ENCODE measurements at regions not wholly inside any gene's neighbourhood (a gene's known extent, or its start where the extent isn't known, plus 50 kb on each side); places are given as distances from the start of the nearest gene placed in this dataset.

DNA sequence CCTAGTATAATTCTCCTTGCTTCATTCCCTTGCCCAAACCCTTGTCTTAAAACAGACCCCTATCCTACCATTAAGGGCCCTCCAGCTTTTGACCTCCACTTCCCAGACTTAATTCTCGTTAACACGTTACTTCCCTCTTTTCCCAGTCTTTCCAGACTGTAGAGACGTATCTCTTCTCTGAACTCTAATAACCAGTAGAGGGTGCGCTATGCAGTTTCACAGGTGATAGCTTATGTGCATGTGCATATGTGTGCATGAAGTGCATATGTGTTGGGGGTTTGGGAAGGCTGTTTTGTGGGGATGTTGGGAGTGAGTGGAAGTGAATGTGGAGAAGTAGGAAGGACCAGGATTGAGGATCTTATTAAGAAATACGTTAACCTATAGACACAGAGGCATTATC lies 78.1 kb upstream of the CCDC190 start:
- TF ChIP-seq POLR2AphosphoS5 (IDR thresholded peaks at IDR 0.05; ENCODE audit: borderline replicate concordance, low read depth, low read length) = no peak
- TF ChIP-seq FOXP2 (optimal IDR thresholded peaks at IDR 0.05; ENCODE audit: control extremely low read depth, extremely low read length, insufficient read depth) = no peak
- TF ChIP-seq EZH2 (IDR thresholded peaks at IDR 0.05) = no peak
- no peak for DNase-seq (ENCODE audit: low read depth, low spot score)

GRCh38 chr1:162937716-162938395 lies 76.9 kb upstream of the CCDC190 start:
- Histone ChIP-seq H3K4me3 (no peak overlapping the region), H3K27ac (no peak overlapping the region), H3K36me3 (ENCODE audit: insufficient read depth, low read length) (no peaks in the 10 kb centered on the region), H3K9me3 (ENCODE audit: low read depth, low read length) (no peaks in the 10 kb centered on the region), H3K9ac (ENCODE audit: insufficient read length) (no peak overlapping the region)
- DNase-seq (ENCODE audit: low read depth, low spot score) = no peak
- no peak for TF ChIP-seq EZH2 (IDR thresholded peaks at IDR 0.05)
- no peak for TF ChIP-seq FOXP2 (optimal IDR thresholded peaks at IDR 0.05; ENCODE audit: control extremely low read depth, extremely low read length, insufficient read depth)
- TF ChIP-seq POLR2AphosphoS5 (IDR thresholded peaks at IDR 0.05; ENCODE audit: borderline replicate concordance, low read depth, low read length) = no peak

More for the DNA sequence above, 78.1 kb upstream of the CCDC190 start:
- no peaks in the 10 kb centered on the region for H3K36me3 ChIP-seq (ENCODE audit: insufficient read depth, low read length)
- no peaks in the 10 kb centered on the region for H3K9me3 ChIP-seq (ENCODE audit: low read depth, low read length)
- no peak overlapping the region for H3K27ac ChIP-seq
- H3K4me3 ChIP-seq = no peak overlapping the region
- H3K9ac ChIP-seq (ENCODE audit: insufficient read length) = no peak overlapping the region

GRCh38 chr1:162930976-162931560 lies 70.1 kb upstream of the CCDC190 start:
- H3K27ac ChIP-seq = no peak overlapping the region
- TF ChIP-seq EZH2 (IDR thresholded peaks at IDR 0.05) (no peak), FOXP2 (optimal IDR thresholded peaks at IDR 0.05; ENCODE audit: control extremely low read depth, extremely low read length, insufficient read depth) (no peak), POLR2AphosphoS5 (IDR thresholded peaks at IDR 0.05; ENCODE audit: borderline replicate concordance, low read depth, low read length) (no peak)
- H3K4me3 ChIP-seq = no peak overlapping the region
- no peak for DNase-seq (ENCODE audit: low read depth, low spot score)
- H3K9ac ChIP-seq (ENCODE audit: insufficient read length) = no peak overlapping the region
- no peaks in the 10 kb centered on the region for H3K9me3 ChIP-seq (ENCODE audit: low read depth, low read length)
- H3K36me3 ChIP-seq (ENCODE audit: insufficient read depth, low read length) = no peaks in the 10 kb centered on the region

- Histone ChIP-seq H3K36me3 (ENCODE audit: insufficient read depth, low read length) (no peaks in the 10 kb centered on the region), H3K9me3 (ENCODE audit: low read depth, low read length) (no peaks in the 10 kb centered on the region), H3K27ac (no peak overlapping the region), H3K4me3 (no peak overlapping the region), H3K9ac (ENCODE audit: insufficient read length) (no peak overlapping the region)
- no peak for DNase-seq (ENCODE audit: low read depth, low spot score)
- TF ChIP-seq POLR2AphosphoS5 (IDR thresholded peaks at IDR 0.05; ENCODE audit: borderline replicate concordance, low read depth, low read length) (no peak), EZH2 (IDR thresholded peaks at IDR 0.05) (no peak), FOXP2 (optimal IDR thresholded peaks at IDR 0.05; ENCODE audit: control extremely low read depth, extremely low read length, insufficient read depth) (no peak)
These were observed 69.6 kb upstream of the CCDC190 start for GRCh38 chr1:162930532-162930931.

GRCh38 chr1:162929177-162929576 lies 68.2 kb upstream of the CCDC190 start:
- no peak overlapping the region for H3K27ac ChIP-seq
- no peak for DNase-seq (ENCODE audit: low read depth, low spot score)
- TF ChIP-seq FOXP2 (optimal IDR thresholded peaks at IDR 0.05; ENCODE audit: control extremely low read depth, extremely low read length, insufficient read depth) (no peak), EZH2 (IDR thresholded peaks at IDR 0.05) (no peak), POLR2AphosphoS5 (IDR thresholded peaks at IDR 0.05; ENCODE audit: borderline replicate concordance, low read depth, low read length) (no peak)
- no peaks in the 10 kb centered on the region for H3K9me3 ChIP-seq (ENCODE audit: low read depth, low read length)
- no peak overlapping the region for H3K4me3 ChIP-seq
- H3K36me3 ChIP-seq (ENCODE audit: insufficient read depth, low read length) = no peaks in the 10 kb centered on the region
- no peak overlapping the region for H3K9ac ChIP-seq (ENCODE audit: insufficient read length)

GRCh38 chr1:162928141-162928540 lies 67.2 kb upstream of the CCDC190 start:
- Histone ChIP-seq H3K9me3 (ENCODE audit: low read depth, low read length) (no peaks in the 10 kb centered on the region), H3K27ac (no peak overlapping the region), H3K36me3 (ENCODE audit: insufficient read depth, low read length) (no peaks in the 10 kb centered on the region), H3K4me3 (no peak overlapping the region), H3K9ac (ENCODE audit: insufficient read length) (no peak overlapping the region)
- TF ChIP-seq POLR2AphosphoS5 (IDR thresholded peaks at IDR 0.05; ENCODE audit: borderline replicate concordance, low read depth, low read length) = no peak
- TF ChIP-seq FOXP2 (optimal IDR thresholded peaks at IDR 0.05; ENCODE audit: control extremely low read depth, extremely low read length, insufficient read depth) = no peak
- TF ChIP-seq EZH2 (IDR thresholded peaks at IDR 0.05) = no peak
- no peak for DNase-seq (ENCODE audit: low read depth, low spot score)

- DNase-seq (ENCODE audit: low read depth, low spot score) = no peak
- TF ChIP-seq FOXP2 (optimal IDR thresholded peaks at IDR 0.05; ENCODE audit: control extremely low read depth, extremely low read length, insufficient read depth) = no peak
- TF ChIP-seq POLR2AphosphoS5 (IDR thresholded peaks at IDR 0.05; ENCODE audit: borderline replicate concordance, low read depth, low read length) = no peak
- TF ChIP-seq EZH2 (IDR thresholded peaks at IDR 0.05) = no peak
- Histone ChIP-seq H3K27ac (no peak overlapping the region), H3K9me3 (ENCODE audit: low read depth, low read length) (no peaks in the 10 kb centered on the region), H3K4me3 (no peak overlapping the region), H3K36me3 (ENCODE audit: insufficient read depth, low read length) (no peaks in the 10 kb centered on the region), H3K9ac (ENCODE audit: insufficient read length) (no peak overlapping the region)
These were observed 66.4 kb upstream of the CCDC190 start for GRCh38 chr1:162927421-162927820.

DNA sequence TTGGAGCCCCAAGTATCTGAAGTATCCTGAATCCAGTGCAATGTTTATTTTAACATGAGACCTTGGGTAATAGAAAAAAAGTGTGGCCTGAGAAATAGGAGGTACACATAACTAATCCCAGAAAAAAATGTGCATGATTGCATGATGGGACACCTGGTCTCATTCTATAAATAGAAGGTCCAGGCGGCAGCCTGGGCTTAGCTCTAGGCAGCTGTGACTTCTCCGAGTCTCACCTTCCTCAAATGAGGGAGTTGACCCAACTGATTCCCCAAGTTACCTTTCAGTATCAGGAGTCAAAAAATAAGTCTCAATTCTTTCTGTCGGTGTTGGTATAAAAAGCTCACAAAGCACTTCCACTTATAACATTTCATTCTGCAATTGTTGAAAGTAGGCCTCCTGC lies 65.9 kb upstream of the CCDC190 start:
- DNase-seq (ENCODE audit: low read depth, low spot score) = no peak
- Histone ChIP-seq H3K27ac (no peak overlapping the region), H3K36me3 (ENCODE audit: insufficient read depth, low read length) (no peaks in the 10 kb centered on the region), H3K9me3 (ENCODE audit: low read depth, low read length) (no peaks in the 10 kb centered on the region), H3K4me3 (no peak overlapping the region), H3K9ac (ENCODE audit: insufficient read length) (no peak overlapping the region)
- TF ChIP-seq POLR2AphosphoS5 (IDR thresholded peaks at IDR 0.05; ENCODE audit: borderline replicate concordance, low read depth, low read length) (no peak), FOXP2 (optimal IDR thresholded peaks at IDR 0.05; ENCODE audit: control extremely low read depth, extremely low read length, insufficient read depth) (no peak), EZH2 (IDR thresholded peaks at IDR 0.05) (no peak)
